GM21367 (cell line): ENCODE measurements at regions not wholly inside any gene's neighbourhood (a gene's known extent, or its start where the extent isn't known, plus 50 kb on each side); places are given as distances from the start of the nearest gene placed in this dataset.
"Not testable (repeated sequence)": the region's sequence is repeated elsewhere in the genome, so short reads cannot be mapped to it uniquely, and the experiment has no call there.

Experiments
- ATAC-seq: cut with Tn5 transposase; IDR thresholded peaks from one replicate; pipeline ENCODE4 v1.9.1; 2021; ENCODE audit not compliant: unreplicated experiment

DNA sequence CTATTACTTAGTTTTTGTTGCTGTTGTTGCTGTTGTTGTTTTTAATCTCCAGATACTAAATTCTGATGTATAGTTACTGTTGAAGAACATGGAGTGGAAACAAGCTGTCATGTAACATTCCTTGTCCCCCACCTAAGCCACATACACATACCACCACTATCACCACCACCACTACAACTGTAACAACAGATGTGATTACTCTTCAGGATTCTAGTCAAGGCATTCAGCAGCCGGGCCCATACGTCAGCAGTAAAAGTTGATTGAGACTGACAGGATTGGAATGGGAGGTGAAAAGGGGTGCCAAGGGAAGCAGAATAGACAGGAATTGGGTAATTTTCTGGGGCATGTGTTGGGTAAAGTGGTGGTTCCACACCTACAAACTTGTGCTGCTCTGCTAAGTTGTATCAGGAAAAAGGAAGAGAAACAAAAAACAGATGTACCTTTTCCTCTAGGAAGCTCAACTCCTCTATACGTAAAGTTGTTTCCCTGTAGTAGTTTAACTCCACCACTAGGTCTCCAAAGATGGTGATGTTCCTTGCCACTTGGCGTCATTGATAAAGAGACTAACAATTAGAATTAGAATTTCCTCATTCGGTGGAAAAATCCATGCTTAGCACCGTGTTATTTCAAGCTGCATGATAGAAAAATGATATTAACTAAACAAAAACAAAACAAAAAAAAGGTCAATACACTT lies 138.6 kb downstream of the ARRDC3 start:
- ATAC-seq: no peak

DNA sequence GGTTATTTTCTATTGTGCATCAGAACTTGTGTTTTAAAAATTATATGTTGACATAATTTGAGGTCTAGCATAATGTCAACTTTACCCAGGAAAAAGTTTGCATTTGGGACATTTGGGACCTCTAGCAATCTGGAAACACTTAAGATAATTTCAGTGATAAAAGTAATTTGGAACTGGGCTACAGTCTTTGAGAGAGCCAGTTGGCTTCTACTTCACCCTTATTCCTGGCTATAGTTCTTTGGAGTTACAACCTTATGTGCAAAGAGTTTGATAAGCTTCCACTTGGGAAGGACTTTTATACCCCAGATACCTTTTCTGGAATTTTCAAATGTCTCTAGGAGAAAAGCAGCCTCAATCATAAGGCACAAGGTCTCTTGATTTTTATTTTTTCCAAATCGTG lies 139.3 kb downstream of the ARRDC3 start:
- ATAC-seq: no peak

DNA sequence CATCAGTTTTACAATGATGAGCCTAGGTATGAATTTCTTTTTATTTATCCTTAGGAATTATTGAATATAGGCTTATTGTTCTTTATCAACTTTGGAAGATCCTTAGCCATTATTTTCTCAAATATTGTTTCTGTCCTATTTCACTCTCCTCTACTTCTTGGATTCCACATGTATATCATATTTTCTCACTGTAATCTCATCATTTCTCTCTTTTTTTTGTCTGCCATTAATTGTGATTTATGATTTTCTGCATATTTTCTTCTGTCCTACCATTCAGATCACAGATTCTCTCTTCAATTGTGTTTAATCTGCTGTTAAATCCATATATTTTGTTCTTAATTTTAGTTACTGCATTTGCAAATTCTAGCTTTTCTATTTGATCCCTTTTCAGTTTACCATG lies 139.8 kb downstream of the ARRDC3 start:
- ATAC-seq: no peak

DNA sequence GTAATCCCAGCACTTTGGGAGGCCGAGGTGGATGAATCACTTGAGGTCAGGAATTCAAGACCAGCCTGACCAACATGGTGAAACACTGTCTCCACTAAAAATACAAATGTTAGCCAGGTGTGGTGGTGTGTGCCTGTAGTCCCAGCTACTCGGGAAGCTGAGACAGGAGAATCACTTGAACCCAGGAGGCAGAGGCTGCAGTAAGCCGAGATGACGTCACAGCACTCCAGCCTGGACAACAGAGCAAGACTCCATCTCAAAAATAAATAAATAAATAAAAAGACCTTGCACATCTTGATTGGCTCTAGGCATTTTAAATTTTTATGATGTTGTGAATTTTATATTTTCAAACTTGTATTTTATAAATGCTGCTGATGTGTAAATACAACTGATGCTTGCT lies 141.7 kb downstream of the ARRDC3 start:
- ATAC-seq: not testable (repeated sequence)

DNA sequence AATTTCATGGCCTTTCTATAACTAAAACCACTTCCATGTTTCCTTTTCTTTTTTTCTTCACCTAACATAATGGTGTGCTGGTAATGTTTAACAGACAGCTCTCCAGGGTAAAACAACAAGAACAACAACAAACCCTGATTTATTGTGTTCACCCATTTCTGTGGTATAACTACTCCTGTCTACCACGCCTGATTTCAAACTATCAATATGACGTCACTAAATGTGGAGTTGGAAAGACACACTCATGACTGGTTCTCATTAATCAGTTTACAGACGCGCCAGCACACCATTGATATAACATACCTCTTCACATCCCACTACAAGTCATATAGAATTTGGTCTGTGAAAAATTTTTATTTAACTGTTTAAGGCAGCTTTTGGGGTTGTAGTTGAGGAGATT lies 142.9 kb downstream of the ARRDC3 start:
- ATAC-seq: no peak

DNA sequence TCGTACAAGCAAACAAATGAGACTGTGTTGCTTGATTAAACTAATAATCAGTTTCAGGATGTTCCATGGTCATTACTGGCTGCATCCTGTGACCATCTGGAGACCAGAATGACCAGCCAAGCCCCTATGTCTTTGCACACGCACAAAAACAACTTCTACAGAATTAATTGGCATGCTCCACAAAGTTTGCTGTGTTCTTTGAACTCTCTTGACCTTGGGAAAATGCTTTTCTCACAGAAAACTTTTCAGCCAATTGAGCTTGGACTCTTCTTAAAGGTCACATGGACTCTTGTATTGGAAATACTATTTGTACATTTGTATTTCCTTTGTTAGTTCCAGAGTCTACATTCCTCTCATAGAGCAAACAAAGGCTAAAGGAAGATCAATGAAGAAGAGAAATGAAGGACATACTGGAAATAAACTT lies 147.8 kb downstream of the ARRDC3 start:
- ATAC-seq: no peak

DNA sequence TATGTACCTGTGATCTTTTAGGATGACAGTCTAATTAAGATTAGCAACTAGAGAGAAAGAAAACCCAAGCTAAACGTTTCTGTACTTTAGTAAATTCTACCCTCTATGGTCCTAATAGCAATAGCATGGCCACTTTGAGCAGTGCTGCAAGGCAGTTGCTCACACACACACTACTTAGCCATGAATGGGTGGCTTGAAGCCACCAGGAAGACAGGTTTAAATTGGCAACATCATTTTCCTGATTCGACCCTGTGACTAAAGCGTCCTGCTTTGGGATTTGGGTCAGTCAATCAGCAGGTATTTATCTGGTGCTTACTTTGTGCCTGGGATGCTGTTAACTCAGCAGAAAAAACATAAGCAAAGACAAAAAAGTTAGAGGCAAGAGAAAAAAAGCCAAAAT lies 150.6 kb downstream of the ARRDC3 start:
- ATAC-seq: no peak

DNA sequence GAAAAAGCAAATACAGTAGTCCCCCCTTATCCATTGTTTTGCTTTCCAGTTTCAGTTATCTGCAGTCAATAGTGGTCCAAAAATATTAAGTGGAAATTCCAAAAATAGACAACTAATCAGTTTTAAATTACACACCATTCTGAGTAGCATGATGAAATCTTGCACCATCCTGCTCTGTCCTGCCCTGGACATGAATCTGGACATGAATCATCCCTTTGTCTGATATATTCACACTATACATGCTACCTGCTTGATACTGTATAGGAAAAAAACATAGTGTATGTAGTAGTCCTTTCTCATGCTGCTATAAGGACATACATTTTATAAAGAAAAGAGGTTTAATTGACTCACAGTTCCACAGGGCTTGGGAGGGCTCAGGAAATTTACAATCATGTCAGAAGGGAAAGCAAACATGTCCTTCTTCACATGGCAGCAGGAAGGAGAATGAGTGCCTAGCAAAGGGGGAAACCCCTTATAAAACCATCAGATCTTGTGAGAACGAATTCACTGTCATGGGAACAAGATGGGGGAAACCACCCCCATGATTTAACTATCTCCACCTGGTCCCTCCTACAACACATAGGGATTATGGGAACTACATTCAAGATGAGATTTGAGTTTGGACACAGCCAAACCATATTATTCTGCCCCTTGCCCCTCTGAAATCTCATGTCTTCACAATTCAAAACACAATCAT lies 153.9 kb downstream of the ARRDC3 start:
- ATAC-seq: no peak

DNA sequence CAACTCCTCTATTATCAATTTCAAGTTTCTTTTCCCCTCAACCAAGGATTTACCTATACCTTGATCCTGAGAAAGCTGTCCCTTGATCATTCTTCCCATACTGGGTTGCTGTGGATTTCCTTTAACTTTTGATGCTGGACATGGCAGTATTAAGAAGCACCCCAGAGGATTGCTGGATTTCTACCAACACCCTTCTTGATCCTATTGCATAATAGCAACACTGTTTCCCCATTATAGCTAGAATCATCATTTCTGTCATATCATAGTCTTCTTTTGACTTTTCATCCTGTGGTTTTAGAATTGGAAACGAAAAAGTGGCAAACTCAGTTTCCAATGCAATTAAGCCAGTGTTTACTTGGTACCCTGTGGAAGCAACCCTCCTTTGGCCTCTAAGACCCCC lies 154.9 kb downstream of the ARRDC3 start:
- ATAC-seq: no peak

DNA sequence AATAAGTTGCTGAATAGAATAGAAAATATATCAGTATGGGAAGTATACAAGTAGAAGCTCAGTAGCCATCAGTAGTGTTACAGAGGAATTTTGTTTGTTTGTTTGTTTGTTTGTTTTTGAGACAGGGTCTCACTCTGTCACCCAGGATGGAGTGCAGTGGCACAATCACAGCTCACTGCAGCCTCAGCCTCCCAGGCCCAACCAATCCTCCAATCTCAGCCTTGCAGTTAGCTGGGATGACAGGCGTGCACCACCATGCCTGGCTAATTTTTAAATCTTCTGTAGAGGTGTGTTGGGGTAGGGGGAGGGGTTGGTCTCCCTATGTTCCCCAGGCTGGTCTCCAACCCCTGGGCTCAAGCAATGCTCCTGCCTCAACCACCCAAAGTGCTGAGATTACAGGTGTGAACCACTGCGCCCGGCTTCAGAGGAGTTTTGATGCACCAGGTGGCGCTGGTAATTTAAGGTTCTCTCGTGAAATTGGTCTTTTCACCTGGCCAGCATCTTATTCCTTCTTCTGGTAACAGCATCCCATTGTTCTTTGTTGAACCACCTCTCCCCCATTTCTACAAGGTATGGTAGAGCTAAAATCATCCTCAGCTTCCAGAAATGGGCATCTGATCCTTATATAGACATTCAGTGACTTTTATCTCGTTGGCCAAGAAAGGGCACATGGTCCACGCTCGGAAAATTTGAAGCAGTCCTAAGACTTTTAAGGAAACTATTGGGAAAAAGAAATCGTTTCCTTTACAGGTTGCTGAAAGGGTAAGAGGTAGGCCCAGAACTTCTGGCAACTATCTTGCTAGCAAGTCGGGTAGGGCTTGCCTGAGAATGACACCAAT lies 157.1 kb downstream of the ARRDC3 start:
- ATAC-seq: peak; percentile 81

DNA sequence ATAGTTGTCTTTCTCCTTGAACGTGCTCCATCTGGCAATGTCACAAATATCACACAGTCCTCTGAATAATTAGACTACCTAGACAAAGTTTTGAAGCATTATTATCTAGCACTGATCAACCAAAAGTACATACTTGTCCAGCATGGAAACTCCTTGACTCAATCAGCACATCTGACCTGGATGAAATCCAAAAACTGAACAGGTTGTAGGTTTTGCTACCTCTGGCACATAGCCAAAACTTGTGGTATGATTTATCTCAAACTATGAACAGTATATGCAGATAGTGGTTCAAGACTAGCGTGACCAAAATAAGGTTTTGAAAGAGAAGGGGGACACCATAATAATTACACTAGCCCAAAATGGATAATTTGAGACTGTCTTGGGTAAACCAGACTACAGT lies 158.1 kb downstream of the ARRDC3 start:
- no peak for ATAC-seq

DNA sequence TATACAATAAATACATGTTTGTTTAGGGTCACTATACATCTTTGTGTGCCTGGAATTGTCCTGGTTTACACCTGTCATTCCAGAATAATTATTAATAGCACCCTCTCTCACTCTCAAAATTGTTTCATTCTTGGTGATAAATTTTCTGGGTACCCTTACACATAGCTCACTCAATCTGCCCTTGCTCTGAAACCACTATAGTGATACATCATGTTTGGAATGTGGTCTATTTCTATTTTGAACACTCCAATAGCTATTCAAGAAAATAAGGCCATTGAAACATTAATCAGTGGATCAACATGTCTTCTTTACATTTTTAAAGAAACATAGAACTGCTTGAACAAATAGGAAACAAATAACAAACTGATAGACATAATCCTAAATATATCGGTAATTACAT lies 158.7 kb downstream of the ARRDC3 start:
- ATAC-seq: no peak

DNA sequence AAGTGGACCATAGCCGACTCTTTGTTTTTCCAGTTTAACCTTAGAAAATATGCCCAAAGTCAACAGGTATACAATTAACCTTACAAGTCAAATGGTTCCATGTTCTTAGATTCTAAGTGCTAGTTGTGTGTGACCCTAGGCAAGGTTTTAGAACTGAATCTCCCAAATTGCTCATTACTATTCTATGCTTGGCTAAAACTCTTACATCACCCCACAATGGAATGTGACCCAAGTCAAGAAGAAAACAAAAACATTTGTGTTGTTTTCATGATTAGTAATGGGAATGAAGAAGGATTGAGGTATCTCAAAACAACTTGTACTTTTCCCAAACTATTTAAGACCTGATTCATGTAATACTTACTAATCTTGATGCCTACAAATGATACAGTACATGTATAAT lies 159.2 kb downstream of the ARRDC3 start:
- no peak for ATAC-seq

DNA sequence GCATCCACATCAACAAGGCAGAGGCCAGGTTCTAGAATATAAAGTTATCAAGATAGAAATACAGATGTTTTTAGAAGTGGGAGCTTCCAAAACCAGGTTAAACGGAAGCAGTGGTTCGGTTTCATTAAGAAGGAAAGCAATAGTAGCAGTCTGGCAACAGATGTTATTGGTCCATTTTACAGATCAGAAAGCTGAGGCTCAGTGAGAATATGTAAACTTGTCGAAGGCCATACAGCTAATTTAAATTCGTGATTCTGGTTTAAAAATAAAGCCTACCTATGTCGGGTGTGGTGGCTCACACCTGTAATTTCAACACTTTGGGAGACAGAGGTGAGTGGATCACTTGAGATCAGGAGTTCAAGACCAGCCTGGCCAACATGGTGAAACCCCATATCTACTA lies 160.6 kb downstream of the ARRDC3 start:
- no peak for ATAC-seq

DNA sequence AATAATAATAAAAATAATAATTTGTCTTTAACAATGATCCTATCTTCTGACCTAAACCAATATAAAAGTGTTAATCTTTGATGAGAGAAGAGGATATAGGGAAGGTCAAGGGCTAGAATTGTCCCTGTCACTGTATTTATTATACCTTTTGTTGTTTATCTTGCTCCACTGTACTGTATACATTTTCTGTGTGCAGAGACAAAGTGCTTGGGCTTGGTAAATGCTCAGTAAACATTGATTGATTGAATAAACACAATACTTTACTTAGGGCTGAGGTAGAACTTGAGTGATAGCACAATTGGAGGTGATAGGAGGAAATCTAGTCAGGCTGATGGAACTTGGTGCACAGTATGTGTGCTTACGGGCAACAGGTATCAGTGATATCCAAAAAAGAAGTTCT lies 161.2 kb downstream of the ARRDC3 start:
- no peak for ATAC-seq

DNA sequence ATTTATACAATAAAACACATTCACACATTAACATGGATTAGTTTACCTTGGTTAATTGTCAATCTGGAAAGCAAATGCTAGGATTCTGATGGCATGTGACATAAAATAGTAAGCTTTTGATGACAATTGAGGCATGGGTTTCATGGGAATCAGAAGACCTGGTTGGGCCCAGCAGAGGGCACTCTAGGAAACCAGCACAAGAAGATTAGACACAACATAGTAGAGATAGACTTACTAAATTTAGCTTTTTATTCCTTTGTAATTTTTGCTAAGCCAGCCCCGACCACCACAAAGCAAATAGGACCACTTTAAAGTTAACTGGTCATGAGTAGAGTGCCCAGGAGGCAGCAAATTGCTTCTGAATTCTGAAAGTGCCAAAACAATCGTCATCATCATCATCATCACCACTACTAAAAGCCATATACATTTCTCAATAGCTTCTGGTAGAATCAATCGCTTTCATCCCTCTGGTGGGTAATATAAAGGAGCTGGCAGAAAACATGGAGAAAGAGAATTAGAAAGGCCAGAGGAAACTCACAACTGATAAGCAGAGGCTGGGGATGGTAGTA lies 163.2 kb downstream of the ARRDC3 start:
- no peak for ATAC-seq

DNA sequence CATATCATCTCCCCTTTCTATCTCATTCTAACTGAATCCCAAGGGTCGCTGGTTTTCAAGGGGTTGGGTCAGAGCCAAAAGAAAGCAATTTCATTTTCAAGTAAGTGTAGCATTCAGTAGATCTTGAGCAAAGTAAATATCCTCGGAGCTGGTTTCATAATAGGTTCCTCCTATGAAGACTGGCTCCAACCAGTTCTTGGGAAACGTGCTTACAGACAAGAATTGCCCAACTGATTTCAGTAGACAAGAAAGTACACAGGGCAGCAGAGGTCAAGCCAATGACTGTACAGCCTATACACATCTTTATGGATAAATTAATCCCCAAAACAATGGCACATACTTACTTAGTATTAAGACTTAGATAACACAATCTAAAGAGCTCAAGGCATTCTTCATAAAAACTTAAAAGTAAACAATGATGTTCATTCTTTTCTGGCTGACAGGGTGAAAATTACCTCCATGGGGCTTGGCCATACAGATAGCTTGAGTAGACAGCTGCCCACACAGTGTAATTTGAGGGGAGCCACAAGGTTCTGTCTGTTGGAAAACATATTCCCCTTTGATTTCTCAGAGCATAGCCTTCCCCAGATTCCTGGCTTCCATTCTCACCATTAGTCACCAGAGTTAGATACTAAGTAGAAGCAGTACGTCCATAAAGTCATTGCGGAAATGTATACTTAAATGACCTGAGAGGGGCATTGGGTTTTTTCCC lies 163.9 kb downstream of the ARRDC3 start:
- ATAC-seq: no peak

DNA sequence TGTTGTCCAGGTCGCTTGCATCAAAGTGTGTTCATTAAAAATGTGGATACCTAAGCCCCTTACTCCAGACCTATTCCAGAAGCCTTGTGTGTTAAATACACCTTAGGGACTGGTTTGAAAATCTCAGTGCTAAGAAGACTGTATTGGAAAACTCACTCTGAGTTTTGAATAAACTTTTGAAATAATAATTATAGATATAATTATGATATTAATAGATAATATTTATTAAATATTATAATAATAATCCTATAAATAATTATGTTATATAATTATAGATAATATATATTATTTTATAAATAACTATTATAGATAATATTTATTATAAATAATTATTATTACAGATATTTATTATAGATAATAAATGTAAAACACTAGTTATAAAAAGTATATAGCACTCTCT lies 165.3 kb downstream of the ARRDC3 start:
- ATAC-seq: no peak

DNA sequence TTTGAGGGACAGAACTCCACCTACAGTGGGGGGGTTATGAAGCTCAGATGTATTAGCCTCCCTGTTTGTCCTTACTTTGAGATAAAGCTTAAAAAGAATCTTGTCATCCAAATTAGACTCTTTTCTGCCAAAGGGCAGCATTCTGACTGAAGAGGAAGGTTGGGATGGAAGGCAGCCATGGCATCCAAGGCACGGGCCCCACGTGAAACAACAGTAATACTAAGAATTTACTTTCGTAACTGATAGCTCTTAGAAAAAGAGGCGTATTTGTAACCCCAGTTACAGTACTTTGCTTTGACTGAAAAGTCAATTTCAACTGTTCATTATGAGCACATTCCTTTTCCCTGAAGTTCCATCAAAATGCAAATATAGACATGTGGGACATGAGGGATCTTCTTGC lies 168.5 kb downstream of the ARRDC3 start:
- no peak for ATAC-seq
